C4-2B (cell line): ENCODE measurements at regions not wholly inside any gene's neighbourhood (a gene's known extent, or its start where the extent isn't known, plus 50 kb on each side); places are given as distances from the start of the nearest gene placed in this dataset.

Experiments used
- H3K27ac ChIP-seq: fragments of 450-650 bp; 2 replicates; pipeline ENCODE4 v1.5.1; 2017
- CTCF ChIP-seq: fragments of 450-650 bp; conservative IDR thresholded peaks from 2 replicates; pipeline ENCODE4 v1.5.1; 2017; ENCODE audit warnings: mild to moderate bottlenecking
- ZFX ChIP-seq: fragments of 450-650 bp; IDR thresholded peaks from 2 replicates; pipeline ENCODE4 v1.6.1; 2017

DNA sequence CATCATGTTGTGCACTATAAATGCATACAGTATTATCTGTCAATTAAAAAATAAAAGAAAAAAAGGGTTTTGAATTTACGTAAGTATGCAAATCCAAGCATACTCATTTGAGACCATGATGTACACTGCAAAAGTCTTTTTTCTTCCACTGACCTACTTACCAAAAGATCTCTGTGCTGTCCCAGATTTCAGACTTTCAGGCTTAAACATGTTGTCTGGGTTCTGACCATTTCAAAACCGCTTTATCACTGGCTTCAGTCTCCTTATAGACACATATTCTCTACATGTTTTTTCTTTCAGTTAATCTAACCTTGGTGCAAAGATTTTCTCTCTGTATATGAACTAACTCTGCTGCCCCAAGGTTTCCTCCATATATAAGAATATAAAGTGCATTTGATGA, 58.6 kb upstream of the CXCL8 start:
- TF ChIP-seq ZFX (no peak), CTCF (no peak)
- H3K27ac ChIP-seq: no peak overlapping the region

DNA sequence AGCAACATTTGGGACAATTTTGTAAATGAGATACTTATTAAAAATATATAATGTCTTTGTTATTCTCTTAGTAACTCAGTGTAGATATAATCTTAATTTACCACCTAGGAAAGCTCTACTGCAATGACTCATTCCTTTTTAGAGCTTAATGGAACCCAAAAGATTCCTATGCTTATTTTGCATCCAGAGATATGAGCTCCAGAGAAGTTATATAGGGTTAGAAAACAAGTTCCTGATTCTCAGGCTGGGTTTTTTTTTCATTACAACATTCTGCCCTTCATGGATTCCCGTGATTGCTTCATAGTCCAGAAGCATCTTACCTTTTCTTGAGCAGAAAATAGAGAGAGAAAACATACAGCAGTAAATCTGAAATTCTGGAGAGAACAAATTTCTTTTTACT, 57.9 kb upstream of the CXCL8 start:
- no peak overlapping the region for H3K27ac ChIP-seq

DNA sequence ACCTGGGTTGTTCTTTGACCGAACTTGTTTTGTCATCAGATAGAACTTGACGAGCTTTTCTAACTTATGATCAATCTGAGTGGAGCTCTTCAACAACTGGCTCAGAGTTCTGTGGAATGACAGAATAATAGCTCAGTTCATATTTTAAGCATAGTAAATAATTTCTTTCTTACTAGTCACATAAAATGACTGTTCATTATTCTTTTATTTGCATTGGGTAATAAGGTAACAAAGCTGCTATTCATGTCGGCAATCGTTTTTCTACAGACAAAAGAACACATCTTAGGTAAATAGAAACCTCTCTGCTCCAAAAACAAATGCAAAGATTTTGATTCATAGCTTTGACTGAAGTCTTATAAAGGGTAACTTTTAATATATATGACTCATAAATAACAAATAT, 57.3 kb upstream of the CXCL8 start:
- TF ChIP-seq ZFX (no peak), CTCF (no peak)
- H3K27ac ChIP-seq: no peak overlapping the region

More for the DNA sequence above, 57.9 kb upstream of the CXCL8 start:
- TF ChIP-seq ZFX: no peak
- TF ChIP-seq CTCF: no peak

GRCh38 chr4:73683456-73683855, 56.9 kb upstream of the CXCL8 start:
- H3K27ac ChIP-seq: no peak overlapping the region
- no peak for TF ChIP-seq CTCF
- TF ChIP-seq ZFX: no peak

DNA sequence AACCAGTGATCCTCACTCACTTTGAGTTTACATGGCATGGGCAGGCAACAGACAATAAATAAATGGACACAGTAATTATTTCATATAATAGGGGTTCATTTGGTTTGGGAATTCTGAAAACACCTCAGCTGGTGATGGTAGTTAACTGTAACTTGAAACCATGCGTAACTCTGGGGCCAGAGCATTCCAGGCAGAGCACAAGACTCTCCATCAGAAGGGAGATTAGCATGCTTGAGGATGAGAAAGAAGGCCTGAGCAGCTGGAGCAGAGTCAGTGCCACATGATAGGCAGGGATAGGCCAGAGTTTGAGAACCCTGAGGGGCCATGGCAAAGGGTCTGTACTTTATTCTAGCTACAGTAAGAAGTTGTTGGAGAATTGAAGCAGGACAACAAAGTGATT, 56.3 kb upstream of the CXCL8 start:
- H3K27ac ChIP-seq: no peak overlapping the region
- TF ChIP-seq ZFX (no peak), CTCF (no peak)

DNA sequence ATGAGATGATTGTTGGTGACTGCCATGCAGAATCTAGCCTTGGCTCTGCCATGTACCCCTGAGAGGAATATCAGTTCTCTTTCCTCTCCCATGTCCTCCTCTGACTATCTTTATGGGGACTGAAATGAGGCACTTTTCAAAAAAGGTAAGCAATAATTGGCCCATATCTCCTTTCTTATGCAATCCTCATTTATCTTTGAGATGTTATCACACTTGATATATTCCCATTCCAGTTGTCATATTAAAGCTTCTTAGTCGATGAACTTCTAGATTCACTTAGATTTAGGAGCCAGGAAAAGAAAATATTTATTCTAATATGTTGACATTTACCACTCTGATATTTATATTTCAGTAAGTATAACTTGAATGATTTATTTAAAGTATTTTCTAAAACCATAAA, 55.3 kb upstream of the CXCL8 start:
- TF ChIP-seq ZFX (no peak), CTCF (no peak)
- H3K27ac ChIP-seq: no peak overlapping the region

- no peak overlapping the region for H3K27ac ChIP-seq
- TF ChIP-seq ZFX (no peak), CTCF (no peak)
These were observed 52.9 kb upstream of the CXCL8 start for GRCh38 chr4:73687421-73687820.
